Spleen (tissue), 11 donors: ENCODE measurements at regions not wholly inside any gene's neighbourhood (a gene's known extent, or its start where the extent isn't known, plus 50 kb on each side); places are given as distances from the start of the nearest gene placed in this dataset.
A peak's percentile ranks its signal among the peaks of the same experiment; 100 is the strongest.

Experiments used
- DNase-seq: peaks from one replicate; pipeline ENCODE4 v3.0.0-alpha.2; 2020
- H3K27ac ChIP-seq, 8 donors: fragments of 200-600 bp; sonication (generic) in 7 of 8; 1 replicate in 4 of 8; 2 replicates in 4 of 8; pipeline versions ENCODE4 v1.5.0 to v1.8.0; 2016 to 2021; ENCODE audit warnings: inconsistent platforms in 4 of 8, mild to moderate bottlenecking in 4 of 8, moderate library complexity in 1 of 8
- H3K27me3 ChIP-seq, 7 donors: fragments of 200-600 bp; sonication (generic) in 6 of 7; replicated peaks in 1 of 7; 1 replicate in 4 of 7; 2 replicates in 3 of 7; pipeline versions ENCODE4 v1.5.0 to v1.8.0; 2016 to 2021; ENCODE audit warnings: inconsistent platforms in 3 of 7, mild to moderate bottlenecking in 1 of 7
- H3K36me3 ChIP-seq, 6 donors: fragments of 200-600 bp; sonication (generic) in 5 of 6; 1 replicate in 4 of 6; 2 replicates in 2 of 6; pipeline versions ENCODE4 v1.5.0 to v1.8.0; 2016 to 2021; ENCODE audit warnings: inconsistent platforms in 2 of 6
- H3K4me1 ChIP-seq, 6 donors: fragments of 200-600 bp; sonication (generic) in 5 of 6; 1 replicate in 3 of 6; 2 replicates in 3 of 6; pipeline versions ENCODE4 v1.5.0 to v1.8.0; 2016 to 2021; ENCODE audit warnings: inconsistent platforms in 3 of 6
- H3K4me3 ChIP-seq, 8 donors: fragments of 200-600 bp; sonication (generic) in 7 of 8; 1 replicate in 4 of 8; 2 replicates in 4 of 8; pipeline versions ENCODE4 v1.5.0 to v1.8.0; 2016 to 2021; ENCODE audit warnings: inconsistent platforms in 4 of 8, mild to moderate bottlenecking in 4 of 8, moderate library complexity in 2 of 8
- H3K9me3 ChIP-seq, 8 donors: fragments of 200-600 bp; sonication (generic) in 7 of 8; 1 replicate in 4 of 8; 2 replicates in 4 of 8; pipeline versions ENCODE4 v1.5.0 to v1.8.0; 2016 to 2021; ENCODE audit warnings: inconsistent platforms in 4 of 8
- POLR2A ChIP-seq, 3 donors: fragments of 450-650 bp; IDR thresholded peaks; one replicate each; pipeline ENCODE4 v1.5.1; 2017; ENCODE audit warnings: antibody characterized with exemption in 3 of 3, mild to moderate bottlenecking in 1 of 3
- POLR2AphosphoS5 ChIP-seq, 3 donors: sonication (generic); formaldehyde crosslinking; IDR thresholded peaks; one replicate each; pipeline ENCODE4 v1.5.1; 2017; ENCODE audit warnings: antibody characterized with exemption in 3 of 3
- WGBS, 5 donors: extraction: QIAGEN DNeasy Blood & Tissue Kit in 3 of 5; methylation state at CpG; one replicate each; pipeline versions ENCODE4 v1.1.5 to v1.1.7; 2013 to 2018; 5-methylcytosine and 5-hydroxymethylcytosine counted together
- intact Hi-C: fragments of 100-400 bp; cut with DNase I; formaldehyde crosslinking; loops from one replicate; pipeline ENCODE4 v1.15.0; 2023; ENCODE audit warnings: low total_unique reads
- TF ChIP-seq, protein P1 (sequence below), 11 experiments: fragments of 200-600 bp in 7 of 11; fragments of 450-650 bp in 4 of 11; sonication (generic) in 4 of 11; IDR thresholded peaks in 8 of 11; conservative IDR thresholded peaks in 3 of 11; 1 replicate in 7 of 11; 2 replicates in 4 of 11; pipeline versions ENCODE4 v1.4.0 to v1.8.0; 2016 to 2021; ENCODE audit warnings: antibody characterized with exemption in 11 of 11, inconsistent platforms in 4 of 11, mild to moderate bottlenecking in 1 of 11
- donor health status: healthy with polysubstance abuse.
- donor health status: DM: no; HTN: no; CAD: no; lungs with moderate emphysema.
- donor health status: DM: no; HTN: no; CAD: no.
- donor health status: Bipolar disorder and iron deficiency.
- donor health status: healthy.
- donor health status: DM: no; HTN: no; CAD: no.
- donor health status: DM: yes; HTN: yes; CAD: no.

DNA sequence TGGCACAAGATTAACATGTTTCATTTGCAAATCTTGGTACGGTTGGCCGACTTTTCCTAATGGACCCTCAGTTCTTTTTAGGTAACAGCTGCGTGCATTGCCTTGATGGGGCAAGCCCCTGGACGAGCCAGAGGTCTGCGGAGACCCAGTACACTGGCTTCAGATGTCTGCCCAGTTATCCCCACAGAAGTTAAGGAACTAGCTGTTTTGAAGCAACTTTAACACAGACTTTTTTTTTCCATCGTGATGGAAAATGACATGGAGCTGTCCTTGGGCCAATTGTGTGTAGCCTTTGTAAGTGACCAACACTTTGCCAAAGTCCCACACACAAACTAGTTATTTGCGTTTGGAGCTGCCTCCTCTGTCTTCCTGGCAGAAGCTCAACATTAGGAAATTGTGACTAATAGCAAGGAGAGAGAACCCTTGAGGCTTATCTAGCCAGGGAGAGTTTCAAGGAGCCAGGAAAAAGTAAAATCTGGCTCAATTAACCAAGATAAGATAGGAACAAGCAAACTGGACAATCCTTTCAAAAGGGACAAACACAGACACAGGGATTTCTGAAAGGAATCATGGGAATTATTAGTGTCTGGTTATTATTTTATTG lies 99.6 kb upstream of the BMPER start:
- DNase-seq = no peak
- no peak overlapping the region for H3K4me3 ChIP-seq

DNA sequence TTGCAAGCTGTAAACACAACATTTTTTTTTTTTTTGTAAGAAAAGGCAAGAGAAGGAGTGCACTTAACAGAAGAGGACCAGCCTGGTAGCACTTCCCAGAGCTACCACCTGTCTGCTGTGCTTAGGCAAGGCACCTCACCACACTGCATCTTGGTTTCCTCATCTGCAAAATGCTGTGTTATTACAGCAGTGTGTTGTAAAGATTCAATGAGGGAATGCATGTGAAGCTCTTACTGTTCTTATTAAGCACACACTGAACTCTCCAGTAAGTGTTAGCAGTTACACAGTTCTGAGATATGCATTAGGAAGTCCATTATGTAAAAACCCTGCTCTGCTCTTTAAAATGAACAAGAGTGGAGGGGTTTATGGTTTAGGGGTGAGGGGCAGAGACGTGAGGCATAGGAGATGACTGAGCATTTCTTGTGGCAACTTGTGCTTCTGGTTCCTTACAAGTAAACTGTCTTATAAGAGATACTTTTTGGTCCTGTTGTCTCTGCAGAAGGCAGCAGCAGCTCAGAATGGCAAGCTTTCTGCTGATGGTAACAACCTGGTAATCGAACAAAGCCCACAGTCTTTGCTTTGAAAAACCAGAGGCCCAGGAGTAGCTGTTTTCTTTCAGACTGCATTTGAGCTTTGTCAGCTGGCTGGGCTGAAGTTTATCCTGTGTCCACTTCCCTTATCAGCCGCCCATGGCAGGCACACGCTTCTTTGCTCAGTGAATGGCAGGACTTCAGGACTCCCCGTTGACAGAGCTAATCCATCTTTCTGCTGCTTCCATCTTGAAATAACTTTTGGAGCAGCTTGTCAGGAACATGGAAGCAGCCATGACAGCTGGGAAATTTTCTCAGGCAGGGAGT lies 98.8 kb upstream of the BMPER start:
- Histone ChIP-seq H3K4me1 (peaks cover 0 to 20% (median 12%) of the 10 kb centered on the region in 6 donors), H3K27ac (peak overlapping the region in 2 of 8 donors; percentile 9 to 12), H3K4me3 (no peak overlapping the region), H3K36me3 (no peaks in the 10 kb centered on the region), H3K9me3 (no peaks in the 10 kb centered on the region), H3K27me3 (no peaks in the 10 kb centered on the region)
- WGBS, 5 donors = 34 to 56% (median 45%) methylated on average over 5 of the region's 5 CpGs
- no peak for DNase-seq
- no peak for TF ChIP-seq POLR2AphosphoS5 (IDR thresholded peaks at IDR 0.05)
- TF ChIP-seq POLR2A (IDR thresholded peaks at IDR 0.05) = no peak
- intact Hi-C loops = no loop called here

More for the DNA sequence above, 99.6 kb upstream of the BMPER start:
- intact Hi-C loops = no loop called here
- Histone ChIP-seq H3K27ac (peak overlapping the region in 3 of 8 donors; percentile 3 to 9 (median 5)), H3K4me1 (peaks cover 0 to 20% (median 12%) of the 10 kb centered on the region in 6 donors), H3K27me3 (no peaks in the 10 kb centered on the region), H3K36me3 (no peaks in the 10 kb centered on the region), H3K9me3 (no peaks in the 10 kb centered on the region)
- 69 to 76% (median 70%) methylated on average over 7 of the region's 7 CpGs for whole genome bisulfite sequencing, 5 donors
- TF ChIP-seq POLR2AphosphoS5 (IDR thresholded peaks at IDR 0.05) = peak in 1 of 3 donors; percentile 33
- TF ChIP-seq, protein P1, sequence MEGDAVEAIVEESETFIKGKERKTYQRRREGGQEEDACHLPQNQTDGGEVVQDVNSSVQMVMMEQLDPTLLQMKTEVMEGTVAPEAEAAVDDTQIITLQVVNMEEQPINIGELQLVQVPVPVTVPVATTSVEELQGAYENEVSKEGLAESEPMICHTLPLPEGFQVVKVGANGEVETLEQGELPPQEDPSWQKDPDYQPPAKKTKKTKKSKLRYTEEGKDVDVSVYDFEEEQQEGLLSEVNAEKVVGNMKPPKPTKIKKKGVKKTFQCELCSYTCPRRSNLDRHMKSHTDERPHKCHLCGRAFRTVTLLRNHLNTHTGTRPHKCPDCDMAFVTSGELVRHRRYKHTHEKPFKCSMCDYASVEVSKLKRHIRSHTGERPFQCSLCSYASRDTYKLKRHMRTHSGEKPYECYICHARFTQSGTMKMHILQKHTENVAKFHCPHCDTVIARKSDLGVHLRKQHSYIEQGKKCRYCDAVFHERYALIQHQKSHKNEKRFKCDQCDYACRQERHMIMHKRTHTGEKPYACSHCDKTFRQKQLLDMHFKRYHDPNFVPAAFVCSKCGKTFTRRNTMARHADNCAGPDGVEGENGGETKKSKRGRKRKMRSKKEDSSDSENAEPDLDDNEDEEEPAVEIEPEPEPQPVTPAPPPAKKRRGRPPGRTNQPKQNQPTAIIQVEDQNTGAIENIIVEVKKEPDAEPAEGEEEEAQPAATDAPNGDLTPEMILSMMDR (IDR thresholded peaks at IDR 0.05 in 8 of 11, conservative IDR thresholded peaks at IDR 0.05 in 3 of 11) = no peak

DNA sequence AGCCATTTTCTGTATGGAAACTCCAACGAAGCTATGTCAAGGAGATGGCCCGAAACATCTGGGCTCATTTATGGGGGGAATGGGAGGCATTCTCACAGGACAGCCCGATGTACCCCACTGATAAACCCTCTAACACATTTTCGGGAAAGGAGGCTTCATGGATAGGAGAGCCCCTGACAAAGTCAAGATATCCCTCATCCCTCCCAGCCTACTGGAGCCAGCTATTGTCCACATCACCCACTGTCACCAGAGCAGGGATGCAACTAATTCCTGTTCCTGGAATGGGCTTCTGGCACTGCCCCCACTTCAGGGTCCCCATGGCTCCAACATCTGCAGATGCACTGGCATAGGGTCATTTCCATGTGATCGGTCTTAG lies 98.2 kb upstream of the BMPER start:
- peak overlapping the region in 1 of 8 donors; percentile 12 for H3K27ac ChIP-seq
- TF ChIP-seq, protein P1 (IDR thresholded peaks at IDR 0.05 in 8 of 11, conservative IDR thresholded peaks at IDR 0.05 in 3 of 11) = no peak
- no peak for TF ChIP-seq POLR2A (IDR thresholded peaks at IDR 0.05)
- no peak for TF ChIP-seq POLR2AphosphoS5 (IDR thresholded peaks at IDR 0.05)
- H3K4me1 ChIP-seq = peaks cover 0 to 20% (median 12%) of the 10 kb centered on the region in 6 donors
- peaks cover 0 to 2% (median 0%) of the 10 kb centered on the region in 8 donors for H3K9me3 ChIP-seq
- WGBS, 5 donors = 62 to 89% (median 82%) methylated on average over 5 of the region's 5 CpGs
- H3K36me3 ChIP-seq = no peaks in the 10 kb centered on the region
- intact Hi-C loops = no loop called here
- no peak overlapping the region for H3K4me3 ChIP-seq
- DNase-seq = no peak
- H3K27me3 ChIP-seq = no peaks in the 10 kb centered on the region

DNA sequence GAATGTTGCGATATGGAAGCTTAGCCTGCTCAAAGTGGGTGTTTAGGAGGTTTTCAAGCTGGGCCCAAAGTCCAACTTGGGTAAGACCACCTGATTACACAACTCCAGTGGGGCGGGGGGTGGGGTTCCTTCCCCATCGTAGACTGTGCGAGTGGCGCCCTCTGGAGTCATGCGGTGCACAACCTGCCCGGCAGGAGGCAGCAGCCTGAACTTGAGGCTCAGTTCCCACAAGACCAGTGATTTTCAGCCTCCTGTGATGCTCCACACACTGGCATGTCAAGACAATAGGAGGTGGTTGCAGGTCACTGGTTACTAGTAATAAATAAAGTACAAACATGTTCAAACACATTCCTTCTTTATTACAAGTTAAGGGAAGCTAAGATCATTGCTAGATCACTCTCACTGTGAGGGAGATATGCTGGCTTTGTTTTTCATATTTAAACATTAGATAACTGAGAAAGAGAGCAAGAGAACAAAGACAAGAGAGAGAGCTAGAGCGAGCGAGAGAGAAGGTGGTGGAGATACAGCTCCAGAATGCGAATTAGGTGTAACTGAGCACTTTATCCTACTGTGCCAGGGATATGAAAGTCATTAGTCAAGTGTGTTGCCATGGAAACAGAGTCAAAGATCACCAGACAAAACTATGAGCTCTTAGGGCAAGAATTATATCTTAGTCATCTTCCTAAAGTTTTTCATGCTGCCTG lies 97.4 kb upstream of the BMPER start:
- peaks cover 0 to 5% (median 0%) of the 10 kb centered on the region in 8 donors for H3K9me3 ChIP-seq
- no peak for DNase-seq
- H3K36me3 ChIP-seq = no peaks in the 10 kb centered on the region
- no peak for TF ChIP-seq POLR2AphosphoS5 (IDR thresholded peaks at IDR 0.05)
- TF ChIP-seq, protein P1 (IDR thresholded peaks at IDR 0.05 in 8 of 11, conservative IDR thresholded peaks at IDR 0.05 in 3 of 11) = peak in 1 of 11 experiments; percentile 21
- WGBS, 5 donors = 70 to 80% (median 74%) methylated on average over 10 of the region's 10 CpGs
- H3K4me3 ChIP-seq = no peak overlapping the region
- H3K27me3 ChIP-seq = no peaks in the 10 kb centered on the region
- peaks cover 0 to 20% (median 12%) of the 10 kb centered on the region in 6 donors for H3K4me1 ChIP-seq
- intact Hi-C loops = no loop called here
- H3K27ac ChIP-seq = no peak overlapping the region
